Muscle of back (tissue), 3 donors: ENCODE measurements at regions not wholly inside any gene's neighbourhood (a gene's known extent, or its start where the extent isn't known, plus 50 kb on each side); places are given as distances from the start of the nearest gene placed in this dataset.
A peak's percentile ranks its signal among the peaks of the same experiment; 100 is the strongest.
"Not testable (repeated sequence)": the region's sequence is repeated elsewhere in the genome, so short reads cannot be mapped to it uniquely, and the experiment has no call there.

Source experiments
- DNase-seq, 3 donors: peaks; one replicate each; pipeline versions ENCODE4 v3.0.0 to v3.0.0-alpha.2; 2013

GRCh38 chr5:90285581-90285980 is 124.0 kb downstream of the CETN3 start:
- DNase-seq: no peak

- DNase-seq: no peak
Observed at GRCh38 chr5:90284375-90284774, 125.2 kb downstream of the CETN3 start.

- DNase-seq: no peak
Observed at GRCh38 chr5:90279091-90279490, 130.5 kb downstream of the CETN3 start.

GRCh38 chr5:90274216-90274615 is 135.3 kb downstream of the CETN3 start:
- peak; percentile 10 to 24 (median 16) for DNase-seq

GRCh38 chr5:90267646-90268045 is 141.9 kb downstream of the CETN3 start:
- DNase-seq: no peak

- DNase-seq: no peak
Observed at GRCh38 chr5:90265545-90265857, 144.1 kb downstream of the CETN3 start.

GRCh38 chr5:90264689-90265544 is 144.6 kb downstream of the CETN3 start:
- peak; percentile 65 to 82 (median 78) for DNase-seq

- no peak for DNase-seq
Observed at GRCh38 chr5:90263102-90263820, 146.3 kb downstream of the CETN3 start.

- no peak for DNase-seq
Observed at GRCh38 chr5:90251447-90251846, 158.1 kb downstream of the CETN3 start.

- no peak for DNase-seq
Observed at GRCh38 chr5:90248640-90249039, 160.9 kb downstream of the CETN3 start.

- DNase-seq: not testable (repeated sequence)
Observed at GRCh38 chr5:90243848-90244247, 165.7 kb downstream of the CETN3 start.

GRCh38 chr5:90233476-90233875 is 176.1 kb downstream of the CETN3 start:
- no peak for DNase-seq

GRCh38 chr5:90231688-90232087 is 177.9 kb downstream of the CETN3 start:
- DNase-seq: no peak

- peak in 1 of 3 donors; percentile 14 for DNase-seq
Observed at GRCh38 chr5:90227683-90228082, 181.9 kb downstream of the CETN3 start.

- DNase-seq: peak in 1 of 3 donors; percentile 10
Observed at GRCh38 chr5:90226433-90227099, 183.0 kb downstream of the CETN3 start.

GRCh38 chr5:90224342-90224741 is 185.2 kb downstream of the CETN3 start:
- no peak for DNase-seq

GRCh38 chr5:90223756-90224155 is 185.8 kb downstream of the CETN3 start:
- DNase-seq: no peak

- DNase-seq: no peak
Observed at GRCh38 chr5:90221951-90222350, 187.6 kb downstream of the CETN3 start.

- DNase-seq: no peak
Observed at GRCh38 chr5:90220554-90220953, 189.0 kb downstream of the CETN3 start.

- no peak for DNase-seq
Observed at GRCh38 chr5:90214991-90215390, 194.6 kb downstream of the CETN3 start.

- not testable (repeated sequence) for DNase-seq
Observed at GRCh38 chr5:90208323-90208722, 201.2 kb downstream of the CETN3 start.

GRCh38 chr5:90201923-90202322 is 207.6 kb downstream of the CETN3 start:
- no peak for DNase-seq
